ENCODE measurements at regions not wholly inside any gene's neighbourhood (a gene's known extent, or its start where the extent isn't known, plus 50 kb on each side); places are given as distances from the start of the nearest gene placed in this dataset.

DNA sequence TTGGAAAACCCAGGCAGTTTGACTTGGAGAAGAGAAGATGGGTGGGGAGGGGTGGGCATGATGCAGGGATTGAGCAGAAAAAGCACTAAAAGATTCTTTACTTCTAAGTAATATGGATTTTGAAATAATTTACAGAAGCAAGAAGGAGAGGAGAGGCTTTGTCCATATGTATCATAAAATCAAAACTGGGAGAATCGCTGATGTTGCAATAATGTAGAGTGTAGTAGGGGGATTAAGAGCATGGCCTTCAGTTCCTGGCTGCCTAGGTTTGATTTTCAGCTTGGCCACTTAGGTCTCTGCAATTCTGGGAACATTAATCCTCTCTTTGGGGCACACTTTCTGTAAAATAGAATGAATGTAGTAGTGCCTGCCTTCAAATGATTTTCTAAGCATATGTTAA is 1760.4 kb upstream of the CELF4 start:
- Histone ChIP-seq H2AK5ac (ENCODE audit: low read length, severe bottlenecking) (no peak overlapping the region), H3K27ac (ENCODE audit: low read length, poor library complexity, severe bottlenecking) (no peak overlapping the region), H3K4me2 (ENCODE audit: low read length, poor library complexity, severe bottlenecking) (no peak overlapping the region), H3K9me3 (ENCODE audit: control insufficient read depth, low read length) (no peaks in the 10 kb centered on the region), H2BK12ac (ENCODE audit: low read length in 2 of 2) (no peak overlapping the region), H4K8ac (ENCODE audit: low read length) (no peak overlapping the region), H2BK15ac (ENCODE audit: low read depth, poor library complexity, severe bottlenecking) (no peak overlapping the region), H3K4me3 (ENCODE audit: insufficient read depth in 1 of 2, low read depth in 1 of 2, low read length in 2 of 2) (no peak overlapping the region), H3K27me3 (ENCODE audit: control insufficient read depth in 1 of 2, insufficient read depth in 1 of 2, low read length in 2 of 2) (no peaks in the 10 kb centered on the region), H3K4ac (ENCODE audit: low read depth in 1 of 2, low read length in 2 of 2) (no peak overlapping the region), H3K18ac (ENCODE audit: low read depth in 1 of 2, low read length in 2 of 2) (no peak overlapping the region), H3K9ac (ENCODE audit: low read length) (no peak overlapping the region), H2BK5ac (ENCODE audit: low read depth, low read length, poor library complexity, severe bottlenecking) (no peak overlapping the region), H3K4me1 (ENCODE audit: control insufficient read depth, insufficient read depth, low read depth, low read length) (no peaks in the 10 kb centered on the region), H3K36me3 (ENCODE audit: control insufficient read depth in 1 of 2, insufficient read depth in 2 of 2, low read depth in 1 of 2, low read length in 2 of 2) (no peaks in the 10 kb centered on the region), H2BK120ac (ENCODE audit: low read depth, low read length) (no peak overlapping the region), H3K23ac (ENCODE audit: low read length in 2 of 2) (no peak overlapping the region), H3K79me1 (replicated peaks; ENCODE audit: low read length, poor library complexity, severe bottlenecking) (no peaks in the 10 kb centered on the region), H3K14ac (ENCODE audit: low read length in 2 of 2) (no peak overlapping the region), H2AFZ (ENCODE audit: low read depth, low read length) (no peak overlapping the region), H4K91ac (ENCODE audit: low read length) (no peak overlapping the region)
- DNase-seq, result no peak
- 94% methylated on average over 1 of the region's 1 CpG for WGBS

DNA sequence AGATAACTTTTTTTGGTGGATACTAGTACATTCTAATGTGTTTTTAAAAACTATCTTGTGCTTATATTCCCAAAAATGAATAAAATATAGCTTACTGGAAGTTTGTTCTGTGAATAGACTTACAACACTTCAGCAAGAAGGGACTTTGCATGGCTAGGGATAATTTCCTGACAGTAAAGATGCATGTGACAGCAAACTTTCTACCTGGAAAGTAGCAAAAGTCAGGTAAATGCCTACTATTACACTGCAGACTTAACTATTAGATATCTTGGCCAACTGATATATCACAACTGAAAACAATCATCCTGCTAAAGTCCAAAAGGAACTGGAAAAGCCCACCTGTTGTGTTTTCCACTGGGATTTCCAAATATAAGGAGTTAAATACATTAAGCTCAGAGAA is 1753.5 kb upstream of the CELF4 start:
- H3K9me3 ChIP-seq (ENCODE audit: control insufficient read depth, low read length), result no peaks in the 10 kb centered on the region
- H3K79me1 ChIP-seq (replicated peaks; ENCODE audit: low read length, poor library complexity, severe bottlenecking), result no peaks in the 10 kb centered on the region
- no peak overlapping the region for H2BK12ac ChIP-seq (ENCODE audit: low read length in 2 of 2)
- no peak overlapping the region for H4K8ac ChIP-seq (ENCODE audit: low read length)
- H3K36me3 ChIP-seq (ENCODE audit: control insufficient read depth in 1 of 2, insufficient read depth in 2 of 2, low read depth in 1 of 2, low read length in 2 of 2), result no peaks in the 10 kb centered on the region
- no peak overlapping the region for H3K14ac ChIP-seq (ENCODE audit: low read length in 2 of 2)
- H2BK15ac ChIP-seq (ENCODE audit: low read depth, poor library complexity, severe bottlenecking), result no peak overlapping the region
- no peak overlapping the region for H2BK5ac ChIP-seq (ENCODE audit: low read depth, low read length, poor library complexity, severe bottlenecking)
- no peak overlapping the region for H3K4me3 ChIP-seq (ENCODE audit: insufficient read depth in 1 of 2, low read depth in 1 of 2, low read length in 2 of 2)
- H3K23ac ChIP-seq (ENCODE audit: low read length in 2 of 2), result no peak overlapping the region
- no peak overlapping the region for H4K91ac ChIP-seq (ENCODE audit: low read length)
- H3K4ac ChIP-seq (ENCODE audit: low read depth in 1 of 2, low read length in 2 of 2), result no peak overlapping the region
- no peaks in the 10 kb centered on the region for H3K27me3 ChIP-seq (ENCODE audit: control insufficient read depth in 1 of 2, insufficient read depth in 1 of 2, low read length in 2 of 2)
- H2BK120ac ChIP-seq (ENCODE audit: low read depth, low read length), result no peak overlapping the region
- no peak for DNase-seq
- H3K18ac ChIP-seq (ENCODE audit: low read depth in 1 of 2, low read length in 2 of 2), result no peak overlapping the region
- H2AFZ ChIP-seq (ENCODE audit: low read depth, low read length), result no peak overlapping the region
- no peak overlapping the region for H2AK5ac ChIP-seq (ENCODE audit: low read length, severe bottlenecking)
- no peak overlapping the region for H3K9ac ChIP-seq (ENCODE audit: low read length)
- H3K4me2 ChIP-seq (ENCODE audit: low read length, poor library complexity, severe bottlenecking), result no peak overlapping the region
- H3K4me1 ChIP-seq (ENCODE audit: control insufficient read depth, insufficient read depth, low read depth, low read length), result no peaks in the 10 kb centered on the region
- no peak overlapping the region for H3K27ac ChIP-seq (ENCODE audit: low read length, poor library complexity, severe bottlenecking)

GRCh38 chr18:39318462-39318861 is 1752.9 kb upstream of the CELF4 start:
- Histone ChIP-seq H4K91ac (ENCODE audit: low read length) (no peak overlapping the region), H3K9ac (ENCODE audit: low read length) (no peak overlapping the region), H2BK5ac (ENCODE audit: low read depth, low read length, poor library complexity, severe bottlenecking) (no peak overlapping the region), H3K36me3 (ENCODE audit: control insufficient read depth in 1 of 2, insufficient read depth in 2 of 2, low read depth in 1 of 2, low read length in 2 of 2) (no peaks in the 10 kb centered on the region), H2BK12ac (ENCODE audit: low read length in 2 of 2) (no peak overlapping the region), H3K4me2 (ENCODE audit: low read length, poor library complexity, severe bottlenecking) (no peak overlapping the region), H2AFZ (ENCODE audit: low read depth, low read length) (no peak overlapping the region), H3K4me3 (ENCODE audit: insufficient read depth in 1 of 2, low read depth in 1 of 2, low read length in 2 of 2) (no peak overlapping the region), H3K27me3 (ENCODE audit: control insufficient read depth in 1 of 2, insufficient read depth in 1 of 2, low read length in 2 of 2) (no peaks in the 10 kb centered on the region), H3K4me1 (ENCODE audit: control insufficient read depth, insufficient read depth, low read depth, low read length) (no peaks in the 10 kb centered on the region), H3K18ac (ENCODE audit: low read depth in 1 of 2, low read length in 2 of 2) (no peak overlapping the region), H2BK15ac (ENCODE audit: low read depth, poor library complexity, severe bottlenecking) (no peak overlapping the region), H3K9me3 (ENCODE audit: control insufficient read depth, low read length) (no peaks in the 10 kb centered on the region), H3K4ac (ENCODE audit: low read depth in 1 of 2, low read length in 2 of 2) (no peak overlapping the region), H3K79me1 (replicated peaks; ENCODE audit: low read length, poor library complexity, severe bottlenecking) (no peaks in the 10 kb centered on the region), H4K8ac (ENCODE audit: low read length) (no peak overlapping the region), H3K27ac (ENCODE audit: low read length, poor library complexity, severe bottlenecking) (no peak overlapping the region), H3K23ac (ENCODE audit: low read length in 2 of 2) (no peak overlapping the region), H3K14ac (ENCODE audit: low read length in 2 of 2) (no peak overlapping the region), H2AK5ac (ENCODE audit: low read length, severe bottlenecking) (no peak overlapping the region), H2BK120ac (ENCODE audit: low read depth, low read length) (no peak overlapping the region)
- WGBS, result 53% methylated on average over 2 of the region's 2 CpGs
- DNase-seq, result no peak

GRCh38 chr18:39318008-39318407 is 1752.4 kb upstream of the CELF4 start:
- Histone ChIP-seq H4K8ac (ENCODE audit: low read length) (no peak overlapping the region), H2BK12ac (ENCODE audit: low read length in 2 of 2) (no peak overlapping the region), H3K79me1 (replicated peaks; ENCODE audit: low read length, poor library complexity, severe bottlenecking) (no peaks in the 10 kb centered on the region), H2AK5ac (ENCODE audit: low read length, severe bottlenecking) (no peak overlapping the region), H3K18ac (ENCODE audit: low read depth in 1 of 2, low read length in 2 of 2) (no peak overlapping the region), H3K14ac (ENCODE audit: low read length in 2 of 2) (no peak overlapping the region), H3K27me3 (ENCODE audit: control insufficient read depth in 1 of 2, insufficient read depth in 1 of 2, low read length in 2 of 2) (no peaks in the 10 kb centered on the region), H3K27ac (ENCODE audit: low read length, poor library complexity, severe bottlenecking) (no peak overlapping the region), H3K4me2 (ENCODE audit: low read length, poor library complexity, severe bottlenecking) (no peak overlapping the region), H3K9ac (ENCODE audit: low read length) (no peak overlapping the region), H2BK15ac (ENCODE audit: low read depth, poor library complexity, severe bottlenecking) (no peak overlapping the region), H3K4me1 (ENCODE audit: control insufficient read depth, insufficient read depth, low read depth, low read length) (no peaks in the 10 kb centered on the region), H2BK5ac (ENCODE audit: low read depth, low read length, poor library complexity, severe bottlenecking) (no peak overlapping the region), H3K23ac (ENCODE audit: low read length in 2 of 2) (no peak overlapping the region), H4K91ac (ENCODE audit: low read length) (no peak overlapping the region), H3K4ac (ENCODE audit: low read depth in 1 of 2, low read length in 2 of 2) (no peak overlapping the region), H3K4me3 (ENCODE audit: insufficient read depth in 1 of 2, low read depth in 1 of 2, low read length in 2 of 2) (no peak overlapping the region), H2BK120ac (ENCODE audit: low read depth, low read length) (no peak overlapping the region), H2AFZ (ENCODE audit: low read depth, low read length) (no peak overlapping the region), H3K9me3 (ENCODE audit: control insufficient read depth, low read length) (no peaks in the 10 kb centered on the region), H3K36me3 (ENCODE audit: control insufficient read depth in 1 of 2, insufficient read depth in 2 of 2, low read depth in 1 of 2, low read length in 2 of 2) (no peaks in the 10 kb centered on the region)
- 93% methylated on average over 3 of the region's 3 CpGs for whole genome bisulfite sequencing
- DNase-seq, result no peak
